Right lobe of liver (tissue), 4 donors: ENCODE measurements at regions not wholly inside any gene's neighbourhood (a gene's known extent, or its start where the extent isn't known, plus 50 kb on each side); places are given as distances from the start of the nearest gene placed in this dataset.

Experiments
- CTCF ChIP-seq, 4 donors: fragments of 200-600 bp in 3 of 4; fragments of 450-650 bp in 1 of 4; IDR thresholded peaks; one replicate each; pipeline versions ENCODE4 v1.5.1 to v1.8.0; 2016 to 2022; ENCODE audit warnings: antibody characterized with exemption in 4 of 4, mild to moderate bottlenecking in 2 of 4
- POLR2A ChIP-seq: fragments of 450-650 bp; IDR thresholded peaks from one replicate; pipeline ENCODE4 v1.6.1; 2017; ENCODE audit warnings: antibody characterized with exemption, mild to moderate bottlenecking
- donor health status: DM: no; HTN: no; CAD: no.
- donor health status: DM: no; HTN: no; CAD: no.
- donor health status: DM: no; HTN: yes; CAD: no.

GRCh38 chr2:8281234-8281633 is 400.6 kb upstream of the ID2 start:
- TF ChIP-seq CTCF (IDR thresholded peaks at IDR 0.05), result no peak
- no peak for TF ChIP-seq POLR2A
